HG03457 (cell line): ENCODE measurements at regions not wholly inside any gene's neighbourhood (a gene's known extent, or its start where the extent isn't known, plus 50 kb on each side); places are given as distances from the start of the nearest gene placed in this dataset.
"Not testable (repeated sequence)": the region's sequence is repeated elsewhere in the genome, so short reads cannot be mapped to it uniquely, and the experiment has no call there.

ENCODE experiments used
- ATAC-seq: cut with Tn5 transposase; IDR thresholded peaks from one replicate; pipeline ENCODE4 v1.9.1; 2021; ENCODE audit warnings: moderate number of reproducible peaks; ENCODE audit not compliant: unreplicated experiment

- not testable (repeated sequence) for ATAC-seq
Measured at GRCh38 chr9:42370172-42370571, 186.7 kb downstream of the SPATA31A6 start.

GRCh38 chr9:42371417-42371816 lies 188.0 kb downstream of the SPATA31A6 start:
- ATAC-seq = not testable (repeated sequence)

- ATAC-seq = not testable (repeated sequence)
Measured at GRCh38 chr9:42377530-42378417, 194.3 kb downstream of the SPATA31A6 start.

- no peak for ATAC-seq
Measured at GRCh38 chr9:42378418-42378815, 195.0 kb downstream of the SPATA31A6 start.

- ATAC-seq = not testable (repeated sequence)
Measured at GRCh38 chr9:42379602-42380001, 196.1 kb downstream of the SPATA31A6 start.

GRCh38 chr9:42384585-42384984 lies 201.1 kb downstream of the SPATA31A6 start:
- ATAC-seq = not testable (repeated sequence)

- not testable (repeated sequence) for ATAC-seq
Measured at GRCh38 chr9:42385574-42386120, 202.2 kb downstream of the SPATA31A6 start.

- no peak for ATAC-seq
Measured at GRCh38 chr9:42386477-42386876, 203.0 kb downstream of the SPATA31A6 start.

GRCh38 chr9:42388146-42388690 lies 204.8 kb downstream of the SPATA31A6 start:
- ATAC-seq = no peak

GRCh38 chr9:42388846-42389245 lies 205.4 kb downstream of the SPATA31A6 start:
- no peak for ATAC-seq

GRCh38 chr9:42392773-42393455 lies 209.5 kb downstream of the SPATA31A6 start:
- not testable (repeated sequence) for ATAC-seq

GRCh38 chr9:42396318-42396717 lies 212.9 kb downstream of the SPATA31A6 start:
- no peak for ATAC-seq

- ATAC-seq = not testable (repeated sequence)
Measured at GRCh38 chr9:42397336-42397735, 213.9 kb downstream of the SPATA31A6 start.

- ATAC-seq = not testable (repeated sequence)
Measured at GRCh38 chr9:42402919-42403318, 219.5 kb downstream of the SPATA31A6 start.

GRCh38 chr9:42409581-42409980 lies 226.1 kb downstream of the SPATA31A6 start:
- ATAC-seq = not testable (repeated sequence)

- not testable (repeated sequence) for ATAC-seq
Measured at GRCh38 chr9:42412354-42412753, 228.9 kb downstream of the SPATA31A6 start.

GRCh38 chr9:42414865-42415264 lies 231.4 kb downstream of the SPATA31A6 start:
- not testable (repeated sequence) for ATAC-seq

GRCh38 chr9:42419652-42420051 lies 236.2 kb downstream of the SPATA31A6 start:
- ATAC-seq = not testable (repeated sequence)

- ATAC-seq = peak; percentile 87
Measured at GRCh38 chr9:42420324-42420723, 236.9 kb downstream of the SPATA31A6 start.

GRCh38 chr9:42421630-42422029 lies 238.2 kb downstream of the SPATA31A6 start:
- not testable (repeated sequence) for ATAC-seq
